ENCODE measurements at regions not wholly inside any gene's neighbourhood (a gene's known extent, or its start where the extent isn't known, plus 50 kb on each side); places are given as distances from the start of the nearest gene placed in this dataset.

DNA sequence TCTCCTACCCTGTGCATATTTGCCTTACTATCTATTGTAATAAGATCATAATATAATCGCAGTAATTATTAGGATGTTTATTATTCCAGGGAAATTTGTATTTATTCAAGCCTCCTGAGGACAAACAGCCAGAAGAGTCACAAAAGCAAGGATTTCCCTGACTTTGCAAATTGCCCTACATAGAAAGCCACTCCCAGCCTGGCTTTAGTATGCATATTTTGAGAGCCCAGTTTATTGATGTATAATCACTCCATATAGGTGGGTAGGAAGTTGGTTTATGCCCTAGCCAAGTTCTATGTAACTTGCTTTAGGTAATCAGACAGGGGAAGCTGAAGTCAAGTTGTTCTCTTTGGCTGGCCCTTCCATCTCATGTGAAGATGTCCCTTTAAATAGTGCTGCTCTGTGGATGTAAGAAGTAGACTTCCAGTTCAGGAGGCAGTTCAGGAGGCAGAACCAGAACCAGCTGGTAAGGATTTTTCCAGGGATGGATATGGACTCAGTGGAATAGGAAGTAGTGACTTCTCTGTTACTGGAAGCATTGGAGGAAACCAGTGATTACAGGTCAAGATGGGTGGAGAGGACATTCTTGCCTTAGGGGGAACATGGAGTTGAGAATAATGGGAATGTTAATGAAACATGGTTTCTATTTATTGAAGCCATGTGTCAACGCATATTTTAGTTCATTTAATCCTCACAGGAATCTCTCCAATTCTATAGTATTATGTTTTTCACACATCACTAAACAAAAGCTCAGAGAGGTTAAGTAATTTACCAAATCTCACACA is 70.5 kb upstream of the KIT start:
- H3K4me3 ChIP-seq (ENCODE audit: low read depth, low read length, poor library complexity, severe bottlenecking): no peak overlapping the region
- DNase-seq (ENCODE audit: low spot score): no peak
- no peaks in the 10 kb centered on the region for H3K27me3 ChIP-seq (replicated peaks; ENCODE audit: insufficient read depth, low read depth, low read length, poor library complexity)
- no peaks in the 10 kb centered on the region for H3K4me1 ChIP-seq (ENCODE audit: insufficient read depth, low read length, poor library complexity, severe bottlenecking)
- POLR2A ChIA-PET (ENCODE audit: low non-redundant PET): no interaction called here
- CTCF ChIA-PET: no interaction called here
- TF ChIP-seq, protein P1, sequence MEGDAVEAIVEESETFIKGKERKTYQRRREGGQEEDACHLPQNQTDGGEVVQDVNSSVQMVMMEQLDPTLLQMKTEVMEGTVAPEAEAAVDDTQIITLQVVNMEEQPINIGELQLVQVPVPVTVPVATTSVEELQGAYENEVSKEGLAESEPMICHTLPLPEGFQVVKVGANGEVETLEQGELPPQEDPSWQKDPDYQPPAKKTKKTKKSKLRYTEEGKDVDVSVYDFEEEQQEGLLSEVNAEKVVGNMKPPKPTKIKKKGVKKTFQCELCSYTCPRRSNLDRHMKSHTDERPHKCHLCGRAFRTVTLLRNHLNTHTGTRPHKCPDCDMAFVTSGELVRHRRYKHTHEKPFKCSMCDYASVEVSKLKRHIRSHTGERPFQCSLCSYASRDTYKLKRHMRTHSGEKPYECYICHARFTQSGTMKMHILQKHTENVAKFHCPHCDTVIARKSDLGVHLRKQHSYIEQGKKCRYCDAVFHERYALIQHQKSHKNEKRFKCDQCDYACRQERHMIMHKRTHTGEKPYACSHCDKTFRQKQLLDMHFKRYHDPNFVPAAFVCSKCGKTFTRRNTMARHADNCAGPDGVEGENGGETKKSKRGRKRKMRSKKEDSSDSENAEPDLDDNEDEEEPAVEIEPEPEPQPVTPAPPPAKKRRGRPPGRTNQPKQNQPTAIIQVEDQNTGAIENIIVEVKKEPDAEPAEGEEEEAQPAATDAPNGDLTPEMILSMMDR (conservative IDR thresholded peaks at IDR 0.05; ENCODE audit: low read depth, low read length): no peak
- no peak for TF ChIP-seq EZH2 (IDR thresholded peaks at IDR 0.05; ENCODE audit: borderline replicate concordance, low read depth, low read length, poor library complexity, severe bottlenecking)
- intact Hi-C loops (cut with micrococcal nuclease; ENCODE audit: unreplicated experiment): no loop called here
- no peaks in the 10 kb centered on the region for H3K9me3 ChIP-seq (ENCODE audit: low read depth, low read length, poor library complexity, severe bottlenecking)
- no TSS peak for BruUV-seq (replicated peaks)
- no peak overlapping the region for H3K27ac ChIP-seq (ENCODE audit: low read depth, low read length, poor library complexity, severe bottlenecking)
- no peaks in the 10 kb centered on the region for H3K36me3 ChIP-seq (ENCODE audit: insufficient read depth, low read length, poor library complexity, severe bottlenecking)

DNA sequence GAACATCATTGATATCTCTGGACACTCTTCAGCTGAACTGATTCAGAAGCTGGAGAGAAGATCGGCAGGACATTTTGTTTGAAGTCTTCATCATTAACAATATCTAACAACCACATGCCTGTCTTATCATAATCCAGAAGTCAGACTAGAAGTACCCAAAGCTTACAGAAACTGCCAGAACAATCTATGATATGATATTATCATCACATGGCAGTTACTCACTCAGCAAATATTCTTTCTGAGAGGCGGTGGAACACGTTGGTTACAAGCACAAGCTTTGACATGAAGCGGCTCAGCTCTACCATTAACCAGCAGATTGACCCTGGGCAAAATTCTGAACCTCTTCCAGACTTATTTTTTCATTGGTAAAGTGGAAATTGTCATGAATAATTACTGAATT is 69.4 kb upstream of the KIT start:
- no peak overlapping the region for H3K4me3 ChIP-seq (ENCODE audit: low read depth, low read length, poor library complexity, severe bottlenecking)
- H3K27ac ChIP-seq (ENCODE audit: low read depth, low read length, poor library complexity, severe bottlenecking): no peak overlapping the region
- TF ChIP-seq EZH2 (IDR thresholded peaks at IDR 0.05; ENCODE audit: borderline replicate concordance, low read depth, low read length, poor library complexity, severe bottlenecking): no peak
- TF ChIP-seq, protein P1 (conservative IDR thresholded peaks at IDR 0.05; ENCODE audit: low read depth, low read length): no peak
- POLR2A ChIA-PET (ENCODE audit: low non-redundant PET): no interaction called here
- H3K9me3 ChIP-seq (ENCODE audit: low read depth, low read length, poor library complexity, severe bottlenecking): no peaks in the 10 kb centered on the region
- intact Hi-C loops (cut with micrococcal nuclease; ENCODE audit: unreplicated experiment): no loop called here
- H3K27me3 ChIP-seq (replicated peaks; ENCODE audit: insufficient read depth, low read depth, low read length, poor library complexity): no peaks in the 10 kb centered on the region
- no peak for DNase-seq (ENCODE audit: low spot score)
- H3K36me3 ChIP-seq (ENCODE audit: insufficient read depth, low read length, poor library complexity, severe bottlenecking): no peaks in the 10 kb centered on the region
- CTCF ChIA-PET: no interaction called here
- no TSS peak for BruUV-seq (replicated peaks)
- no peaks in the 10 kb centered on the region for H3K4me1 ChIP-seq (ENCODE audit: insufficient read depth, low read length, poor library complexity, severe bottlenecking)

DNA sequence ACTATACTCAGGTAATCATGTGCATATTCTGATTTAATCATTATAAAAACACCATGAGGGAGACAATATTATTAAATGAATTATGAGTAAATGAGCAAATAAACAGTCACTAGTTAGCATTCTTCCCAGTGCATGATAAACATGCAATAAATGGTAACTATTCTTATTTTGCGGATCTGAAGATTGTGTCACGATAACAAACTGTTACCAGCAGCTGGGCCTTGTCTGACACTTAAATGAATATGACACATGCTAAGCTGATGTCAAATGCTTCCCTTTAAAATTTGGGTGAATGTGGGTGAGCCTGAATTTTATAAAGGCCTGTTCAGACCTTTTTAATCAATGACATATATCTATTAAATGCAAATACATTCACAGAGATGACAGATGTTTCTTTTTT is 68.2 kb upstream of the KIT start:
- Histone ChIP-seq H3K9me3 (ENCODE audit: low read depth, low read length, poor library complexity, severe bottlenecking) (no peaks in the 10 kb centered on the region), H3K27me3 (replicated peaks; ENCODE audit: insufficient read depth, low read depth, low read length, poor library complexity) (no peaks in the 10 kb centered on the region), H3K4me3 (ENCODE audit: low read depth, low read length, poor library complexity, severe bottlenecking) (no peak overlapping the region), H3K27ac (ENCODE audit: low read depth, low read length, poor library complexity, severe bottlenecking) (no peak overlapping the region), H3K36me3 (ENCODE audit: insufficient read depth, low read length, poor library complexity, severe bottlenecking) (no peaks in the 10 kb centered on the region), H3K4me1 (ENCODE audit: insufficient read depth, low read length, poor library complexity, severe bottlenecking) (no peaks in the 10 kb centered on the region)
- no TSS peak for BruUV-seq (replicated peaks)
- ChIA-PET POLR2A (ENCODE audit: low non-redundant PET) (no interaction called here), CTCF (no interaction called here)
- intact Hi-C loops (cut with micrococcal nuclease; ENCODE audit: unreplicated experiment): no loop called here
- TF ChIP-seq, protein P1 (conservative IDR thresholded peaks at IDR 0.05; ENCODE audit: low read depth, low read length): no peak
- TF ChIP-seq EZH2 (IDR thresholded peaks at IDR 0.05; ENCODE audit: borderline replicate concordance, low read depth, low read length, poor library complexity, severe bottlenecking): no peak
- no peak for DNase-seq (ENCODE audit: low spot score)
